ENCODE measurements at regions not wholly inside any gene's neighbourhood (a gene's known extent, or its start where the extent isn't known, plus 50 kb on each side); places are given as distances from the start of the nearest gene placed in this dataset.

DNA sequence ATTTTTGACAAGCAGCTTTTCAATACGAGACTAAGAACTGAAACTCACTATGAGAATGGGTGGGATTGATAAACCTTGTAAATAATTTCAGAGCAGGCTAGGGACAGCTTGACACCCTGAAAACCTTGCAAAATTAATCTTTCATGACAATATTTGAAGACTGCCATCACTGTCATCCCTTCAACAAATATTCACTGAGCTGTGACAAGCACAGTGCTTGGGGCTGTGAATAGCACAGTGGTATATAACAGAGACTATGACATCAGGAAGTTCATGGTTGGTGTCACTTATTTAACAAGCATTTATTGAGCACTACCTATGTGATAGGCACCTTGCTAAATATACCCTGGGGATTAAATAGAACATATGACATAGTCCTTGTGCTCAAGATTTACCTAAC lies 741.0 kb upstream of the RIOK2 start:
- Histone ChIP-seq H3K4me2 (ENCODE audit: low read depth, low read length) (no peak overlapping the region), H3K9ac (ENCODE audit: low read depth, low read length) (no peak overlapping the region), H3K27me3 (ENCODE audit: control insufficient read depth, insufficient read depth, low read length) (no peaks in the 10 kb centered on the region), H3K14ac (replicated peaks; ENCODE audit: low read depth, low read length) (no peak overlapping the region), H3K9me1 (ENCODE audit: insufficient read depth, low read length) (no peaks in the 10 kb centered on the region), H3K4me3 (ENCODE audit: insufficient read depth, low read depth, low read length) (no peak overlapping the region), H3K18ac (ENCODE audit: low read depth, low read length) (no peak overlapping the region), H2AFZ (replicated peaks; ENCODE audit: low read length, poor library complexity) (no peak overlapping the region), H3K23ac (ENCODE audit: low read depth, low read length) (no peak overlapping the region), H4K5ac (ENCODE audit: low read depth, low read length) (no peak overlapping the region), H2BK15ac (ENCODE audit: low read depth, low read length) (no peak overlapping the region), H3K56ac (ENCODE audit: extremely low read depth, insufficient read depth, low read length) (no peak overlapping the region), H2BK120ac (ENCODE audit: low read depth, low read length) (no peak overlapping the region), H3K9me3 (ENCODE audit: control insufficient read depth, insufficient read depth, low read length) (no peaks in the 10 kb centered on the region), H2AK5ac (ENCODE audit: low read depth, low read length) (no peak overlapping the region), H3K79me1 (ENCODE audit: low read depth in 1 of 2, low read length in 2 of 2) (no peaks in the 10 kb centered on the region), H4K8ac (ENCODE audit: low read depth in 2 of 2, low read length in 2 of 2) (no peak overlapping the region), H3K4me1 (ENCODE audit: control insufficient read depth, insufficient read depth, low read length) (no peaks in the 10 kb centered on the region), H4K20me1 (ENCODE audit: insufficient read depth, low read length) (no peaks in the 10 kb centered on the region), H3K4ac (ENCODE audit: low read depth, low read length) (no peak overlapping the region), H2AK9ac (replicated peaks; ENCODE audit: low read depth, low read length, poor library complexity) (no peak overlapping the region), H2BK20ac (ENCODE audit: low read depth, low read length) (no peak overlapping the region), H3K27ac (ENCODE audit: insufficient read depth, low read length) (no peak overlapping the region), H2BK5ac (ENCODE audit: low read depth, low read length, poor library complexity, severe bottlenecking) (no peak overlapping the region), H4K91ac (ENCODE audit: insufficient read depth, low read depth, low read length) (no peak overlapping the region), H3K36me3 (ENCODE audit: control insufficient read depth, insufficient read depth, low read length) (no peaks in the 10 kb centered on the region)
- ATAC-seq (ENCODE audit: low read depth) (no peak), DNase-seq (no peak)
- ChIA-PET POLR2A (ENCODE audit: unreplicated experiment) (no interaction called here), CTCF (no interaction called here)
- no CpG with 5 or more reads among the region's 1 CpG for WGBS, 2 experiments (ENCODE audit: extremely low coverage in 2 of 2, insufficient read length in 1 of 2)
- TF ChIP-seq RFX5 (IDR thresholded peaks at IDR 0.05; ENCODE audit: low read depth, low read length) (no peak), NFE2L2 (IDR thresholded peaks at IDR 0.05; ENCODE audit: low read depth, low read length) (no peak), MAZ (IDR thresholded peaks at IDR 0.05; ENCODE audit: borderline replicate concordance, low read depth, low read length) (no peak), POLR2A (IDR thresholded peaks at IDR 0.05; ENCODE audit: low read depth, low read length) (no peak), RCOR1 (IDR thresholded peaks at IDR 0.05; ENCODE audit: insufficient replicate concordance, low read length) (no peak), RAD21 (IDR thresholded peaks at IDR 0.05; ENCODE audit: low read length) (no peak), SMC3 (IDR thresholded peaks at IDR 0.05; ENCODE audit: low read depth, low read length) (no peak), CHD1 (IDR thresholded peaks at IDR 0.05; ENCODE audit: low read depth, low read length) (no peak), FOS (IDR thresholded peaks at IDR 0.05; ENCODE audit: low read depth, low read length) (no peak), BHLHE40 (IDR thresholded peaks at IDR 0.05; ENCODE audit: low read depth, low read length) (no peak), USF2 (IDR thresholded peaks at IDR 0.05; ENCODE audit: low read depth, low read length) (no peak), CEBPB (IDR thresholded peaks at IDR 0.05; ENCODE audit: low read depth, low read length) (no peak), MXI1 (IDR thresholded peaks at IDR 0.05; ENCODE audit: borderline replicate concordance, low read depth, low read length) (no peak)
- TF ChIP-seq, protein P1, sequence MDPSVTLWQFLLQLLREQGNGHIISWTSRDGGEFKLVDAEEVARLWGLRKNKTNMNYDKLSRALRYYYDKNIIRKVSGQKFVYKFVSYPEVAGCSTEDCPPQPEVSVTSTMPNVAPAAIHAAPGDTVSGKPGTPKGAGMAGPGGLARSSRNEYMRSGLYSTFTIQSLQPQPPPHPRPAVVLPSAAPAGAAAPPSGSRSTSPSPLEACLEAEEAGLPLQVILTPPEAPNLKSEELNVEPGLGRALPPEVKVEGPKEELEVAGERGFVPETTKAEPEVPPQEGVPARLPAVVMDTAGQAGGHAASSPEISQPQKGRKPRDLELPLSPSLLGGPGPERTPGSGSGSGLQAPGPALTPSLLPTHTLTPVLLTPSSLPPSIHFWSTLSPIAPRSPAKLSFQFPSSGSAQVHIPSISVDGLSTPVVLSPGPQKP (IDR thresholded peaks at IDR 0.05; ENCODE audit: borderline replicate concordance, low read depth, low read length) = no peak
- TF ChIP-seq, protein P2, sequence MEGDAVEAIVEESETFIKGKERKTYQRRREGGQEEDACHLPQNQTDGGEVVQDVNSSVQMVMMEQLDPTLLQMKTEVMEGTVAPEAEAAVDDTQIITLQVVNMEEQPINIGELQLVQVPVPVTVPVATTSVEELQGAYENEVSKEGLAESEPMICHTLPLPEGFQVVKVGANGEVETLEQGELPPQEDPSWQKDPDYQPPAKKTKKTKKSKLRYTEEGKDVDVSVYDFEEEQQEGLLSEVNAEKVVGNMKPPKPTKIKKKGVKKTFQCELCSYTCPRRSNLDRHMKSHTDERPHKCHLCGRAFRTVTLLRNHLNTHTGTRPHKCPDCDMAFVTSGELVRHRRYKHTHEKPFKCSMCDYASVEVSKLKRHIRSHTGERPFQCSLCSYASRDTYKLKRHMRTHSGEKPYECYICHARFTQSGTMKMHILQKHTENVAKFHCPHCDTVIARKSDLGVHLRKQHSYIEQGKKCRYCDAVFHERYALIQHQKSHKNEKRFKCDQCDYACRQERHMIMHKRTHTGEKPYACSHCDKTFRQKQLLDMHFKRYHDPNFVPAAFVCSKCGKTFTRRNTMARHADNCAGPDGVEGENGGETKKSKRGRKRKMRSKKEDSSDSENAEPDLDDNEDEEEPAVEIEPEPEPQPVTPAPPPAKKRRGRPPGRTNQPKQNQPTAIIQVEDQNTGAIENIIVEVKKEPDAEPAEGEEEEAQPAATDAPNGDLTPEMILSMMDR (conservative IDR thresholded peaks at IDR 0.05; ENCODE audit: low read depth, low read length) = no peak
- dilution Hi-C loops (cut with HindIII; ENCODE audit: low sequenced_read_pairs, unreplicated experiment) = no loop called here
- in situ Hi-C loops (cut with MboI; ENCODE audit: low sequenced_read_pairs) = no loop called here
- BruUV-seq (replicated peaks) = no TSS peak
- intact Hi-C loops (cut with micrococcal nuclease) = no loop called here
